ENCODE measurements at regions not wholly inside any gene's neighbourhood (a gene's known extent, or its start where the extent isn't known, plus 50 kb on each side); places are given as distances from the start of the nearest gene placed in this dataset.

- TF ChIP-seq EZH2phosphoT487 (IDR thresholded peaks at IDR 0.05; ENCODE audit: borderline replicate concordance) = no peak
- TF ChIP-seq CTCF (conservative IDR thresholded peaks at IDR 0.05; ENCODE audit: low read length) = no peak
These were observed 307.3 kb upstream of the USP24 start for GRCh38 chr1:55522353-55522903.

Data from Loucy (cell line).